Endothelial cell of umbilical vein (primary cell): ENCODE measurements at regions not wholly inside any gene's neighbourhood (a gene's known extent, or its start where the extent isn't known, plus 50 kb on each side); places are given as distances from the start of the nearest gene placed in this dataset.

Experiments used
- BruUV-seq: library from RNA; stranded (reverse); fragments of 400-500 nt; replicated peaks from 2 replicates; lab custom pipeline; 2021; lab: Mats Ljungman, UMichigan
- CTCF ChIA-PET: fragments of 300-600, 350-600 bp; sonication (Branson Sonifier 250); formaldehyde crosslinking; loops from one replicate; lab custom pipeline; 2021; ENCODE audit warnings: antibody characterized with exemption, inconsistent platforms; lab: Charles Lee
- POLR2A ChIA-PET: fragments of 300-600, 350-600 bp; sonication (Branson Sonifier 250); formaldehyde crosslinking; loops from one replicate; lab custom pipeline; 2021; ENCODE audit warnings: antibody characterized with exemption, inconsistent platforms; lab: Charles Lee
- DNase-seq: peaks from one replicate; pipeline ENCODE4 v3.0.0-alpha.2; 2011; ENCODE audit warnings: low read depth, low spot score
- FAIRE-seq: peaks from 2 replicates; lab custom pipeline; 2011; peaks lifted over from hg19 to GRCh38; lab: Jason Lieb, UNC
- H2AFZ ChIP-seq: 2 replicates; pipeline ENCODE4 v1.6.0; 2012; ENCODE audit warnings: low read depth, low read length, control low read depth, inconsistent platforms
- H3K27ac ChIP-seq: 2 replicates; pipeline ENCODE4 v1.5.1; 2011; ENCODE audit warnings: low read depth, mild to moderate bottlenecking, control low read depth, low read length, moderate library complexity; ENCODE audit not compliant: insufficient read depth
- H3K27me3 ChIP-seq, 2 experiments: 2 replicates each; pipeline versions ENCODE4 v1.6.0 to v1.6.1; 2011; ENCODE audit warnings: low read length in 2 of 2, mixed read lengths in 1 of 2; ENCODE audit not compliant: control insufficient read depth in 2 of 2, insufficient read depth in 2 of 2
- H3K36me3 ChIP-seq, 2 experiments: 2 replicates in 1 of 2; 3 replicates in 1 of 2; pipeline ENCODE4 v1.5.1; 2011; ENCODE audit warnings: low read length in 2 of 2, mild to moderate bottlenecking in 1 of 2, moderate library complexity in 1 of 2; ENCODE audit not compliant: control insufficient read depth in 2 of 2, insufficient read depth in 2 of 2; ENCODE audit errors: extremely low read depth in 1 of 2
- H3K4me1 ChIP-seq: 3 replicates; pipeline ENCODE4 v1.5.1; 2011; ENCODE audit warnings: mild to moderate bottlenecking, low read length; ENCODE audit not compliant: control insufficient read depth, insufficient read depth; ENCODE audit errors: extremely low read depth
- H3K4me2 ChIP-seq: 2 replicates; pipeline ENCODE4 v1.6.1; 2011; ENCODE audit warnings: low read length, control low read depth, mixed read lengths; ENCODE audit not compliant: insufficient read depth
- H3K4me3 ChIP-seq, 3 experiments: fragments of 200-600 bp in 1 of 3; sonication (generic), shearing (Covaris generic) in 1 of 3; replicated peaks in 1 of 3; 2 replicates each; pipeline ENCODE4 v1.5.1; 2011 to 2016; ENCODE audit warnings: control low read depth in 3 of 3, low read length in 3 of 3, mild to moderate bottlenecking in 2 of 3, inconsistent platforms in 1 of 3, low read depth in 1 of 3, moderate library complexity in 1 of 3; ENCODE audit not compliant: insufficient read depth in 1 of 3
- H3K79me2 ChIP-seq: 2 replicates; pipeline ENCODE4 v1.6.0; 2012; ENCODE audit warnings: low read length, inconsistent platforms; ENCODE audit not compliant: control insufficient read depth, insufficient read depth
- H3K9ac ChIP-seq: replicated peaks from 2 replicates; pipeline ENCODE3; 2011; ENCODE audit warnings: low read length, control low read depth; ENCODE audit not compliant: insufficient read depth; ENCODE audit errors: extremely low read depth
- H3K9me1 ChIP-seq: replicated peaks from 3 replicates; pipeline ENCODE4 v1.6.0; 2011; ENCODE audit warnings: mild to moderate bottlenecking, low read length; ENCODE audit not compliant: control insufficient read depth, insufficient read depth; ENCODE audit errors: extremely low read depth
- H3K9me3 ChIP-seq: replicated peaks from 2 replicates; pipeline ENCODE4 v1.5.1; 2012; ENCODE audit warnings: low read length, inconsistent platforms; ENCODE audit not compliant: control insufficient read depth, insufficient read depth
- H4K20me1 ChIP-seq: replicated peaks from 2 replicates; pipeline ENCODE3; 2011; ENCODE audit warnings: mild to moderate bottlenecking, low read length; ENCODE audit not compliant: control insufficient read depth, insufficient read depth; ENCODE audit errors: extremely low read depth
- EZH2 ChIP-seq: IDR thresholded peaks from 2 replicates; pipeline ENCODE4 v1.6.1; 2012; ENCODE audit warnings: borderline replicate concordance, low read depth, mild to moderate bottlenecking, moderate library complexity, low read length, inconsistent platforms; ENCODE audit not compliant: severe bottlenecking
- FOS ChIP-seq: IDR thresholded peaks from 2 replicates; pipeline ENCODE4 v1.6.1; 2011; ENCODE audit warnings: mild to moderate bottlenecking, low read length, moderate library complexity, borderline replicate concordance; ENCODE audit not compliant: insufficient read depth
- GATA2 ChIP-seq: IDR thresholded peaks from 2 replicates; pipeline ENCODE4 v1.7.0; 2011; ENCODE audit warnings: low read depth, mild to moderate bottlenecking, moderate library complexity, mixed read lengths, low read length; ENCODE audit not compliant: insufficient read length, insufficient read depth
- JUN ChIP-seq: IDR thresholded peaks from 2 replicates; pipeline ENCODE4 v1.6.1; 2011; ENCODE audit warnings: borderline replicate concordance, low read depth; ENCODE audit not compliant: insufficient read length, insufficient read depth
- MYC ChIP-seq: IDR thresholded peaks from one replicate; pipeline ENCODE4 v1.6.1; 2011; ENCODE audit warnings: mild to moderate bottlenecking, low read depth, low read length
- POLR2A ChIP-seq: IDR thresholded peaks from 2 replicates; pipeline ENCODE4 v1.6.1; 2012; ENCODE audit warnings: low read depth, mild to moderate bottlenecking, control low read depth, low read length
- POLR2AphosphoS5 ChIP-seq: IDR thresholded peaks from 2 replicates; pipeline ENCODE4 v1.6.1; 2012; ENCODE audit warnings: low read depth, mild to moderate bottlenecking, control low read depth, low read length, moderate library complexity; ENCODE audit not compliant: insufficient read depth
- dilution Hi-C: fragments of 300-500 bp; cut with MboI; formaldehyde crosslinking; loops from one replicate; pipeline ENCODE4 v1.15.0; 2019; ENCODE audit warnings: low sequenced_read_pairs; ENCODE audit not compliant: extremely low pct_ligation_motif_present
- intact Hi-C: fragments of 100-400 bp; cut with micrococcal nuclease; formaldehyde crosslinking; loops from one replicate; pipeline ENCODE4 v1.10.0; 2022
- TF ChIP-seq, protein P1 (sequence below): IDR thresholded peaks from 2 replicates; pipeline ENCODE4 v1.6.1; 2011; ENCODE audit not compliant: insufficient read depth, insufficient read length
- TF ChIP-seq, protein P2 (sequence below), 2 donors: IDR thresholded peaks; 1 replicate in 1 of 2; 2 replicates in 1 of 2; pipeline ENCODE4 v1.5.1; 2011; ENCODE audit warnings: low read length in 2 of 2, mild to moderate bottlenecking in 2 of 2, moderate library complexity in 2 of 2, control low read depth in 1 of 2, inconsistent platforms in 1 of 2, low read depth in 1 of 2; ENCODE audit not compliant: insufficient read depth in 1 of 2; ENCODE audit errors: extremely low read depth in 1 of 2

DNA sequence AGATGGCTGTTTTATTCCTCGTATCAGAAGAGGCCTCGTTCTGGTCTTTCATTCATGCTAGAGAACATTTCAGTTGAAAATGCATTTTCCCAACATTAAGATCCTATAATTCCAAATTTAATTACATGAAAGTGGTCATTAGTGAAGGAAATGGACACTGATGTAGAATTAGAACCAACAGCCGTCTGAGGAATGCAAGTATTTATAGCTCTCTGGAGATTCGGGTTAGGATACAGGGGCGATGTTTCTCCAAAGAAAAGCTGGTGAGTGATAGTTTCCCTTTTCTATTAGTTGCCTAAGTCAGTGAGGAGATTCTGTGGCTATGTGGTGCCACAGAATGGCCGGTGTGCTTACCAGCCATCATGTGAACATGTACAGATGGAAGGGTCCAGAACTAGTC, 109.0 kb upstream of the IL12A start:
- ChIA-PET CTCF (interaction anchor here (0.9 to 2.0 kb wide), 2 partner anchors 13 to 51 kb away, joined by 3 to 12 read pairs; no protein-coding TSS in a partner anchor), POLR2A (interaction anchor here (0.6 kb wide), 1 partner anchor 49 kb away, joined by 3 read pairs; no protein-coding TSS in a partner anchor)
- Histone ChIP-seq H3K4me1 (peaks cover 34% of the 10 kb centered on the region), H3K9ac (no peak overlapping the region), H4K20me1 (no peaks in the 10 kb centered on the region), H2AFZ (no peak overlapping the region), H3K9me3 (no peaks in the 10 kb centered on the region), H3K27ac (no peak overlapping the region), H3K4me3 (no peak overlapping the region), H3K79me2 (peaks cover 40% of the 10 kb centered on the region), H3K4me2 (no peak overlapping the region), H3K27me3 (no peaks in the 10 kb centered on the region), H3K36me3 (peaks cover 0 to 2% of the 10 kb centered on the region in 2 experiments), H3K9me1 (no peaks in the 10 kb centered on the region)
- DNase-seq (no peak), FAIRE-seq (no peak)
- BruUV-seq: no TSS peak
- dilution Hi-C loops (no loop called here), intact Hi-C loops (loop anchor here (10.0 kb wide), 1 partner anchor 685 kb away; the partner anchor contains the start of gene KPNA4)
- TF ChIP-seq POLR2A (no peak), FOS (no peak)
- TF ChIP-seq, protein P1, sequence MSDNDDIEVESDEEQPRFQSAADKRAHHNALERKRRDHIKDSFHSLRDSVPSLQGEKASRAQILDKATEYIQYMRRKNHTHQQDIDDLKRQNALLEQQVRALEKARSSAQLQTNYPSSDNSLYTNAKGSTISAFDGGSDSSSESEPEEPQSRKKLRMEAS: no peak

DNA sequence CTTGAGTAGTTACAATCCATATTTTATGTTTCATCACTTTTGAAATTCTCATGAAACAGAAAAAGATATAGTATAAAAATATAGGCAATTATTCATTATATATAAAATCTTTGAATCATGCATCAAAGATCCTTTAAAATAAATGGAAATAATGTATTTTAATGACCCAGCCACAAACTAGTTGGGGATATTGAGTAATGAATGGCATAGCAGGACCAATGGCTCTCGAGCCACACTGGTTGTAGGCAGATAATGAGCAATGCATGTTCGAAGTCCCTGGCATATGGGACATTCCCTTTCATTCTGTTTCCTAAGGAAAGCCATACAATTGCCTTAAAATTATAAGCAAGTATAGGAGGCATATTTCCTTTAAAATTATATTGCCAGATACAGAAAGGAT, 107.4 kb upstream of the IL12A start:
- H3K9me3 ChIP-seq: no peaks in the 10 kb centered on the region
- no peaks in the 10 kb centered on the region for H3K9me1 ChIP-seq
- ChIA-PET POLR2A (interaction anchor here (1.0 to 1.4 kb wide), 2 partner anchors 9 to 27 kb away, joined by 5 to 6 read pairs; no protein-coding TSS in a partner anchor), CTCF (interaction anchor here (0.9 to 8.3 kb wide), 6 partner anchors 17 to 125 kb away, joined by 3 to 201 read pairs (median 61); partner anchors contain the start of gene IL12A)
- no TSS peak for BruUV-seq
- H3K4me3 ChIP-seq: no peak overlapping the region
- TF ChIP-seq, protein P2, sequence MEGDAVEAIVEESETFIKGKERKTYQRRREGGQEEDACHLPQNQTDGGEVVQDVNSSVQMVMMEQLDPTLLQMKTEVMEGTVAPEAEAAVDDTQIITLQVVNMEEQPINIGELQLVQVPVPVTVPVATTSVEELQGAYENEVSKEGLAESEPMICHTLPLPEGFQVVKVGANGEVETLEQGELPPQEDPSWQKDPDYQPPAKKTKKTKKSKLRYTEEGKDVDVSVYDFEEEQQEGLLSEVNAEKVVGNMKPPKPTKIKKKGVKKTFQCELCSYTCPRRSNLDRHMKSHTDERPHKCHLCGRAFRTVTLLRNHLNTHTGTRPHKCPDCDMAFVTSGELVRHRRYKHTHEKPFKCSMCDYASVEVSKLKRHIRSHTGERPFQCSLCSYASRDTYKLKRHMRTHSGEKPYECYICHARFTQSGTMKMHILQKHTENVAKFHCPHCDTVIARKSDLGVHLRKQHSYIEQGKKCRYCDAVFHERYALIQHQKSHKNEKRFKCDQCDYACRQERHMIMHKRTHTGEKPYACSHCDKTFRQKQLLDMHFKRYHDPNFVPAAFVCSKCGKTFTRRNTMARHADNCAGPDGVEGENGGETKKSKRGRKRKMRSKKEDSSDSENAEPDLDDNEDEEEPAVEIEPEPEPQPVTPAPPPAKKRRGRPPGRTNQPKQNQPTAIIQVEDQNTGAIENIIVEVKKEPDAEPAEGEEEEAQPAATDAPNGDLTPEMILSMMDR (IDR thresholded peaks at IDR 0.05; ENCODE audit: extremely low read depth in 1 of 2, insufficient read depth in 1 of 2, low read depth in 1 of 2, low read length in 2 of 2): no peak
- TF ChIP-seq, protein P1: no peak
- TF ChIP-seq POLR2AphosphoS5 (no peak), POLR2A (no peak), MYC (no peak), JUN (no peak), GATA2 (no peak), EZH2 (no peak)
- peaks cover 0 to 2% of the 10 kb centered on the region in 2 experiments for H3K36me3 ChIP-seq
- H2AFZ ChIP-seq: no peak overlapping the region
- dilution Hi-C loops (no loop called here), intact Hi-C loops (loop anchor here (5.0 to 10.0 kb wide), 4 partner anchors 106 to 614 kb away; partner anchors contain the start of gene IL12A)
- DNase-seq (no peak), FAIRE-seq (no peak)
- no peak overlapping the region for H3K9ac ChIP-seq
- H3K79me2 ChIP-seq: peaks cover 43% of the 10 kb centered on the region
- no peak overlapping the region for H3K27ac ChIP-seq
- no peaks in the 10 kb centered on the region for H3K27me3 ChIP-seq
- no peaks in the 10 kb centered on the region for H4K20me1 ChIP-seq
- H3K4me2 ChIP-seq: no peak overlapping the region
- peaks cover 34% of the 10 kb centered on the region for H3K4me1 ChIP-seq
